Gastroesophageal sphincter (tissue), 3 donors: ENCODE measurements at regions not wholly inside any gene's neighbourhood (a gene's known extent, or its start where the extent isn't known, plus 50 kb on each side); places are given as distances from the start of the nearest gene placed in this dataset.

Experiments used
- EP300 ChIP-seq: sonication (generic); formaldehyde crosslinking; IDR thresholded peaks from one replicate; pipeline ENCODE4 v1.6.1; 2017; ENCODE audit warnings: antibody characterized with exemption, mild to moderate bottlenecking
- POLR2A ChIP-seq, 2 donors: fragments of 450-650 bp; IDR thresholded peaks; one replicate each; pipeline ENCODE4 v1.6.1; 2017; ENCODE audit warnings: antibody characterized with exemption in 2 of 2, mild to moderate bottlenecking in 2 of 2, moderate library complexity in 1 of 2
- TF ChIP-seq, protein P1 (sequence below), 4 experiments: fragments of 200-600 bp in 2 of 4; fragments of 450-650 bp in 2 of 4; sonication (generic) in 1 of 4; IDR thresholded peaks; one replicate each; pipeline ENCODE4 v1.5.1; 2017 to 2019; ENCODE audit warnings: antibody characterized with exemption in 4 of 4, mild to moderate bottlenecking in 2 of 4, moderate library complexity in 2 of 4

GRCh38 chr5:104626122-104626521 is 1063.5 kb upstream of the NUDT12 start:
- no peak for TF ChIP-seq EP300
- TF ChIP-seq, protein P1, sequence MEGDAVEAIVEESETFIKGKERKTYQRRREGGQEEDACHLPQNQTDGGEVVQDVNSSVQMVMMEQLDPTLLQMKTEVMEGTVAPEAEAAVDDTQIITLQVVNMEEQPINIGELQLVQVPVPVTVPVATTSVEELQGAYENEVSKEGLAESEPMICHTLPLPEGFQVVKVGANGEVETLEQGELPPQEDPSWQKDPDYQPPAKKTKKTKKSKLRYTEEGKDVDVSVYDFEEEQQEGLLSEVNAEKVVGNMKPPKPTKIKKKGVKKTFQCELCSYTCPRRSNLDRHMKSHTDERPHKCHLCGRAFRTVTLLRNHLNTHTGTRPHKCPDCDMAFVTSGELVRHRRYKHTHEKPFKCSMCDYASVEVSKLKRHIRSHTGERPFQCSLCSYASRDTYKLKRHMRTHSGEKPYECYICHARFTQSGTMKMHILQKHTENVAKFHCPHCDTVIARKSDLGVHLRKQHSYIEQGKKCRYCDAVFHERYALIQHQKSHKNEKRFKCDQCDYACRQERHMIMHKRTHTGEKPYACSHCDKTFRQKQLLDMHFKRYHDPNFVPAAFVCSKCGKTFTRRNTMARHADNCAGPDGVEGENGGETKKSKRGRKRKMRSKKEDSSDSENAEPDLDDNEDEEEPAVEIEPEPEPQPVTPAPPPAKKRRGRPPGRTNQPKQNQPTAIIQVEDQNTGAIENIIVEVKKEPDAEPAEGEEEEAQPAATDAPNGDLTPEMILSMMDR (IDR thresholded peaks at IDR 0.05): no peak
- no peak for TF ChIP-seq POLR2A (IDR thresholded peaks at IDR 0.05)
